GM12878 (cell line): ENCODE measurements at regions not wholly inside any gene's neighbourhood (a gene's known extent, or its start where the extent isn't known, plus 50 kb on each side); places are given as distances from the start of the nearest gene placed in this dataset.

ENCODE experiments used
- BCL3 ChIP-seq: IDR thresholded peaks from 2 replicates; pipeline ENCODE4 v1.6.1; 2011; ENCODE audit warnings: borderline replicate concordance, low read depth, mild to moderate bottlenecking, moderate library complexity, low read length; ENCODE audit not compliant: insufficient read depth, poor library complexity, severe bottlenecking
- BRCA1 ChIP-seq: IDR thresholded peaks from 2 replicates; pipeline ENCODE4 v1.6.1; 2011; ENCODE audit warnings: low read depth, low read length, improper control_type of control experiment
- CBX5 ChIP-seq: sonication (generic); IDR thresholded peaks from 2 replicates; pipeline ENCODE4 v1.6.1; 2016; ENCODE audit warnings: low read depth, moderate library complexity, mild to moderate bottlenecking, inconsistent platforms
- IRF3 ChIP-seq: fragments of 450-650 bp; IDR thresholded peaks from 2 replicates; pipeline ENCODE4 v1.6.1; 2014; ENCODE audit warnings: mild to moderate bottlenecking
- IRF4 ChIP-seq: IDR thresholded peaks from 2 replicates; pipeline ENCODE4 v1.6.1; 2011; ENCODE audit warnings: low read depth, low read length
- MTA2 ChIP-seq: fragments of 450-650 bp; IDR thresholded peaks from 2 replicates; pipeline ENCODE4 v1.6.1; 2016; ENCODE audit warnings: low read depth, mild to moderate bottlenecking, moderate library complexity
- MYB ChIP-seq: fragments of 150-350 bp; IDR thresholded peaks from 2 replicates; pipeline ENCODE4 v1.6.1; 2014; ENCODE audit warnings: mild to moderate bottlenecking, low read depth, low read length, borderline replicate concordance
- NBN ChIP-seq: fragments of 450-650 bp; IDR thresholded peaks from 2 replicates; pipeline ENCODE4 v1.6.1; 2016
- NR2C2 ChIP-seq: IDR thresholded peaks from 2 replicates; pipeline ENCODE4 v1.6.1; 2011; ENCODE audit warnings: borderline replicate concordance, low read depth; ENCODE audit not compliant: control insufficient read depth, insufficient read length
- POLR2A ChIP-seq: IDR thresholded peaks from 2 replicates; pipeline ENCODE4 v1.6.1; 2011; ENCODE audit warnings: low read depth, mild to moderate bottlenecking, low read length
- POLR2AphosphoS2 ChIP-seq: IDR thresholded peaks from 2 replicates; pipeline ENCODE4 v1.6.1; 2011; ENCODE audit warnings: low read depth, mild to moderate bottlenecking, low read length, improper control_type of control experiment, moderate library complexity
- POLR2AphosphoS5 ChIP-seq: IDR thresholded peaks from 2 replicates; pipeline ENCODE4 v1.6.1; 2011; ENCODE audit warnings: mild to moderate bottlenecking, low read length, inconsistent platforms
- POU2F2 ChIP-seq: IDR thresholded peaks from 3 replicates; pipeline ENCODE4 v1.6.1; 2011; ENCODE audit warnings: low read depth, mild to moderate bottlenecking, low read length, borderline replicate concordance
- RB1 ChIP-seq: fragments of 450-650 bp; formaldehyde crosslinking; IDR thresholded peaks from 2 replicates; pipeline ENCODE4 v1.6.1; 2017; ENCODE audit warnings: mild to moderate bottlenecking, borderline replicate concordance
- RBBP5 ChIP-seq: fragments of 200-600 bp; sonication (generic); conservative IDR thresholded peaks from 2 replicates; pipeline ENCODE4 v1.6.1; 2016
- RUNX3 ChIP-seq: IDR thresholded peaks from 2 replicates; pipeline ENCODE4 v1.6.1; 2012; ENCODE audit warnings: low read length, inconsistent platforms
- YBX1 ChIP-seq: fragments of 450-650 bp; IDR thresholded peaks from 2 replicates; pipeline ENCODE4 v1.6.1; 2016; ENCODE audit warnings: antibody characterized with exemption
- TF ChIP-seq, protein P1 (sequence below): fragments of 450-650 bp; IDR thresholded peaks from 2 replicates; pipeline ENCODE4 v1.6.1; 2017; ENCODE audit warnings: mild to moderate bottlenecking, moderate library complexity
- TF ChIP-seq, protein P2 (sequence below): fragments of 450-650 bp; IDR thresholded peaks from 2 replicates; pipeline ENCODE4 v1.6.1; 2017; ENCODE audit warnings: mild to moderate bottlenecking, low read depth, inconsistent platforms; ENCODE audit not compliant: poor library complexity, severe bottlenecking
- TF ChIP-seq, protein P3 (sequence below): fragments of 450-650 bp; IDR thresholded peaks from 2 replicates; pipeline ENCODE4 v1.6.1; 2018; ENCODE audit warnings: borderline replicate concordance, mild to moderate bottlenecking; ENCODE audit not compliant: partially characterized antibody

DNA sequence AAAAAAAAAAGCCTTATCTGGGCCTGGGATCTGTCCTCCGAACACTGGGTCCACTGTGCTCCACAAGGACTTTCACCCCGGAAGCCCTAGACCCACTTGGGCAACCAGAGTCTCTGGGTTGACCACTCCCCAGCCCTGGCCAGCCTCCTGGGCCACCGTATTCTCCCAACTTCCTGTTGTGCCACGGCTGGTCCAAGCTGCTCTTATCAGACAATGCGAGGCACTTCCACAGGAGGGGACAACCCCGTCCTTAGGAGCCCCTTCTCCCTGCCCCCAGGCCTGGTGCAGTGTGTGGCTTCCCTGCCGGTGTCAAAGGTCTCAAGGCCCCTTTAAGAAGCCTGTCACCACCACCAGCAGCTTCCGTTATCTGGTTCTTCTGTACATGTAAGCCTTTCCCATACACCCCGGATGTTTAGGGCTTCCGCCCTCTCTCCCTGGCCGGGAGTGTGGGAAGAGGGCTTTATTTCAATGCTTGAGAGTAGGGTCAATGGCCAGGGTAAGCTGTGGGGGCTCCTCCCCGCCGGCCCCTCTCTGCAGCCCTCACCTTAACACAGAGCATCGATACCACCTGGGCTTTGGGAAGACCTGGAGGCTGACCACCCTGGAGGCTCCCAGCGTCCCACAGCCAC is 313.0 kb downstream of the SEC14L1 start (continued):
- TF ChIP-seq NR2C2 (no peak), BRCA1 (no peak), RUNX3 (no peak), POLR2A (peak; percentile 57), IRF3 (no peak), RBBP5 (no peak), POLR2AphosphoS2 (peak; percentile 35; the same call in 1 of the 2 replicates), RB1 (no peak), NBN (no peak), CBX5 (no peak), POU2F2 (peak; percentile 19; the same call in 1 of the 3 replicates), POLR2AphosphoS5 (peak; percentile 62; the same call in 1 of the 2 replicates), BCL3 (peak; percentile 16), MTA2 (no peak), IRF4 (0 out of 2 replicates have a peak, but pooled peaks have one; percentile 38), YBX1 (no peak), MYB (no peak)
- TF ChIP-seq, protein P1, sequence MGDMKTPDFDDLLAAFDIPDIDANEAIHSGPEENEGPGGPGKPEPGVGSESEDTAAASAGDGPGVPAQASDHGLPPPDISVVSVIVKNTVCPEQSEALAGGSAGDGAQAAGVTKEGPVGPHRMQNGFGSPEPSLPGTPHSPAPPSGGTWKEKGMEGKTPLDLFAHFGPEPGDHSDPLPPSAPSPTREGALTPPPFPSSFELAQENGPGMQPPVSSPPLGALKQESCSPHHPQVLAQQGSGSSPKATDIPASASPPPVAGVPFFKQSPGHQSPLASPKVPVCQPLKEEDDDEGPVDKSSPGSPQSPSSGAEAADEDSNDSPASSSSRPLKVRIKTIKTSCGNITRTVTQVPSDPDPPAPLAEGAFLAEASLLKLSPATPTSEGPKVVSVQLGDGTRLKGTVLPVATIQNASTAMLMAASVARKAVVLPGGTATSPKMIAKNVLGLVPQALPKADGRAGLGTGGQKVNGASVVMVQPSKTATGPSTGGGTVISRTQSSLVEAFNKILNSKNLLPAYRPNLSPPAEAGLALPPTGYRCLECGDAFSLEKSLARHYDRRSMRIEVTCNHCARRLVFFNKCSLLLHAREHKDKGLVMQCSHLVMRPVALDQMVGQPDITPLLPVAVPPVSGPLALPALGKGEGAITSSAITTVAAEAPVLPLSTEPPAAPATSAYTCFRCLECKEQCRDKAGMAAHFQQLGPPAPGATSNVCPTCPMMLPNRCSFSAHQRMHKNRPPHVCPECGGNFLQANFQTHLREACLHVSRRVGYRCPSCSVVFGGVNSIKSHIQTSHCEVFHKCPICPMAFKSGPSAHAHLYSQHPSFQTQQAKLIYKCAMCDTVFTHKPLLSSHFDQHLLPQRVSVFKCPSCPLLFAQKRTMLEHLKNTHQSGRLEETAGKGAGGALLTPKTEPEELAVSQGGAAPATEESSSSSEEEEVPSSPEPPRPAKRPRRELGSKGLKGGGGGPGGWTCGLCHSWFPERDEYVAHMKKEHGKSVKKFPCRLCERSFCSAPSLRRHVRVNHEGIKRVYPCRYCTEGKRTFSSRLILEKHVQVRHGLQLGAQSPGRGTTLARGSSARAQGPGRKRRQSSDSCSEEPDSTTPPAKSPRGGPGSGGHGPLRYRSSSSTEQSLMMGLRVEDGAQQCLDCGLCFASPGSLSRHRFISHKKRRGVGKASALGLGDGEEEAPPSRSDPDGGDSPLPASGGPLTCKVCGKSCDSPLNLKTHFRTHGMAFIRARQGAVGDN: peak; percentile 90
- TF ChIP-seq, protein P2, sequence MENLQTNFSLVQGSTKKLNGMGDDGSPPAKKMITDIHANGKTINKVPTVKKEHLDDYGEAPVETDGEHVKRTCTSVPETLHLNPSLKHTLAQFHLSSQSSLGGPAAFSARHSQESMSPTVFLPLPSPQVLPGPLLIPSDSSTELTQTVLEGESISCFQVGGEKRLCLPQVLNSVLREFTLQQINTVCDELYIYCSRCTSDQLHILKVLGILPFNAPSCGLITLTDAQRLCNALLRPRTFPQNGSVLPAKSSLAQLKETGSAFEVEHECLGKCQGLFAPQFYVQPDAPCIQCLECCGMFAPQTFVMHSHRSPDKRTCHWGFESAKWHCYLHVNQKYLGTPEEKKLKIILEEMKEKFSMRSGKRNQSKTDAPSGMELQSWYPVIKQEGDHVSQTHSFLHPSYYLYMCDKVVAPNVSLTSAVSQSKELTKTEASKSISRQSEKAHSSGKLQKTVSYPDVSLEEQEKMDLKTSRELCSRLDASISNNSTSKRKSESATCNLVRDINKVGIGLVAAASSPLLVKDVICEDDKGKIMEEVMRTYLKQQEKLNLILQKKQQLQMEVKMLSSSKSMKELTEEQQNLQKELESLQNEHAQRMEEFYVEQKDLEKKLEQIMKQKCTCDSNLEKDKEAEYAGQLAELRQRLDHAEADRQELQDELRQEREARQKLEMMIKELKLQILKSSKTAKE: no peak
- TF ChIP-seq, protein P3, sequence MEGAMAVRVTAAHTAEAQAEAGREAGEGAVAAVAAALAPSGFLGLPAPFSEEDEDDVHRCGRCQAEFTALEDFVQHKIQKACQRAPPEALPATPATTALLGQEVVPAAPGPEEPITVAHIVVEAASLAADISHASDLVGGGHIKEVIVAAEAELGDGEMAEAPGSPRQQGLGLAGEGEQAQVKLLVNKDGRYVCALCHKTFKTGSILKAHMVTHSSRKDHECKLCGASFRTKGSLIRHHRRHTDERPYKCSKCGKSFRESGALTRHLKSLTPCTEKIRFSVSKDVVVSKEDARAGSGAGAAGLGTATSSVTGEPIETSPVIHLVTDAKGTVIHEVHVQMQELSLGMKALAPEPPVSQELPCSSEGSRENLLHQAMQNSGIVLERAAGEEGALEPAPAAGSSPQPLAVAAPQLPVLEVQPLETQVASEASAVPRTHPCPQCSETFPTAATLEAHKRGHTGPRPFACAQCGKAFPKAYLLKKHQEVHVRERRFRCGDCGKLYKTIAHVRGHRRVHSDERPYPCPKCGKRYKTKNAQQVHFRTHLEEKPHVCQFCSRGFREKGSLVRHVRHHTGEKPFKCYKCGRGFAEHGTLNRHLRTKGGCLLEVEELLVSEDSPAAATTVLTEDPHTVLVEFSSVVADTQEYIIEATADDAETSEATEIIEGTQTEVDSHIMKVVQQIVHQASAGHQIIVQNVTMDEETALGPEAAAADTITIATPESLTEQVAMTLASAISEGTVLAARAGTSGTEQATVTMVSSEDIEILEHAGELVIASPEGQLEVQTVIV: no peak
